HS-5 (cell line): ENCODE measurements at regions not wholly inside any gene's neighbourhood (a gene's known extent, or its start where the extent isn't known, plus 50 kb on each side); places are given as distances from the start of the nearest gene placed in this dataset.
A peak's percentile ranks its signal among the peaks of the same experiment; 100 is the strongest.
"Not testable (repeated sequence)": the region's sequence is repeated elsewhere in the genome, so short reads cannot be mapped to it uniquely, and the experiment has no call there.

Experiments
- DNase-seq: peaks from one replicate; pipeline ENCODE4 v3.0.0-alpha.2; 2012; ENCODE audit warnings: low read depth

DNA sequence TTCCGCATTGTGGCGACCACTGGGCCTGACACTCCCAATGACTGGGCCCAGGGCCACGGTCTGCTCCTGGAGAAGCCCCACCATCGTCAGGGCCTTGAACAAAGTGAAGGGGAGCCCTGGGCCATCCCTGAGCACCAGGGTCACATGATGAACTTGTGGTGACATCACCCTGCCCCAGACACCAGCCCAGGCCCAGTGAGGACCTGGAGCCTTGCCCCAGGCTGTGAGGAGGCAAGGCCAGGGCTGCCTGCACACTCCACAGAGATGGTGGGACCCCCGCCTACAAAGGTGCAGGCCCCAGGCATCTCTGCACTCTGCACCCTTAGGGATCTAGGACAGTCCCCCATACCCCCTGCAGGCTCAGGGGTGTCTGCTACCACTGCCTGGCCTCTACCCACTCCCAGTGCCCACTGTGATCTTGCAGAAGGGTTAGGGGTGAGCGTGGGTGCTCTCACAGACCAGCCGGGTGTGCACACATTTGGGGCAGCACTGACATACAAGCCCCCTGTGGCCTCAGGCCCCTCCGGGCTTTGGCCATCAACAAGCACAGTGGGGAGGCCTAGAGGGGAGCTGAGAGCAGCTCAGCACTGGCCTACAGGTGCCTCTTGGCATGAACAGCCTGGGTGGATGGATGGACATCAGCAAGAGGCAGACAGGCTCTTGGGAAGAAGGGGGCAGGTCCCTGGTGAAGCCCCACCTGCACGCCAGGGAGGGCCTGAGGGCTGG is 624.0 kb upstream of the LRRTM4 start:
- DNase-seq = no peak

DNA sequence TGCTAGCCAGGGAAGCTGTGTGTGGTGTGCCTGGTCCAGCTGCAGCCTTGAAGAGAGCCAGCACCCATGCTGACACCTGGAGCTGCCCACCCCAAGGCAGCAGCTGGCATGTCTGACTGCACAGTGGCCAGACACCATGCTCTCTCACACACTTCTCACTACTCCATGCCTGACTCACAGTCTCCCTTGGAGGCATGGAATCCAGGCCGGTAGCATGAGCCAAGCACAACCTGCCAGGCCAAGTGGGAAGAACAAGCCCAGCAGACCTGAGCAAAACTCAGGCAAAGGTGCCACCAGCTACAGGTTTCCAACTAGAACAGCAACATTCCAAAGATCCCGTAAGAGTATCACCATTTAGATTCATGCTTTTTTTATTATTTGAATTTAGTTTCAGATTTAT is 625.3 kb upstream of the LRRTM4 start:
- no peak for DNase-seq

DNA sequence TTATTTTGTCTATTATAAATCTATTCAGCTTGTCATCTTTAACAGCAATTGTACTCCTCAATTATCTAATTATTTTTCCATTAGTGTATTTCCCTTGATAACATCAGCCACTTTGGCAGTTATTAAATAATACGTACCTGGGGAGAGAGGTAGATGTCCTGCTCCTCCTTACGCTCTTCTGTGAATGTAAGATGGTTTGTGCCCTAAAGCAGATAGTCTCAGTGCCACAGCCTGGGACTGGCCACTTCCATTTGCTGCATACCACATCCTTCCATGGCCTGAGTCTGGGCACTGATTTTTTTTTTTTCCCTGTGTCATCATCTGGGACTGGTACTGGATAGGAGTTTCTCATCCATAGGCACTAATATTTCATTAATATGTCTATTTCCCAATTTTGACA is 632.4 kb upstream of the LRRTM4 start:
- DNase-seq = no peak

DNA sequence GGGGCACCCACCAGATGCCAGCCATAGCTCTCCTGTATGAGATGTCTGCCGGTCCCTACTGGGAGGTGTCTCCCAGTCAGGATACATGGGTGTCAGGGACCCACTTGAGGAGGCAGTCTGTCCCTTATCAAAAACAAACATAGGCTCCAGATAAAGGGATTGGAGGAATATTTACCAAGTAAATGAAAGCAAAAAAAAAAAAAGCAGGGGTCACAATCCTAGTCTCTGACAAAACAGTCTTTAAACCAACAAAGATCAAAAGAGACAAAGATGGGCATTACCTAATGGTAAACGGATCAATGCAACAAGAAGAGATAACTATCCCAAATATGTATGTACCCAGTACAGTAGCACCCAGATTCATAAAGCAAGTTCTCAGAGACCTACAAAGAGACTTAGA is 640.0 kb upstream of the LRRTM4 start:
- no peak for DNase-seq

DNA sequence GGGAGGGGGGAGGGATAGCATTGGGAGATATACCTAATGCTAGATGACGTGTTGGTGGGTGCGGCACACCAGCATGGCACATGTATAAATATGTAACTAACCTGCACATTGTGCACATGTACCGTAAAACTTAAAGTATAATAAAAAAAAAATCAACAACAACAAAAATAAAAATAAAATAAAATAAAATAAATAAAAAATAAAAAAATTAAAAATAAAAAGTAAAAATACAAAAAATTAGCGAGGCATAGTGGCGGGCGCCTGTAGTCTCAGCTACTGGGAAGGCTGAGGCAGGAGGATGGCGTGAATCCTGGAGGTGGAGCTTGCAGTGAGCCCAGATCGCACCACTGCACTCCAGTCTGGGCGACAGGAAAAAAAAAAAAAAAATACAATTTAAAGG is 650.0 kb upstream of the LRRTM4 start:
- DNase-seq = not testable (repeated sequence)

DNA sequence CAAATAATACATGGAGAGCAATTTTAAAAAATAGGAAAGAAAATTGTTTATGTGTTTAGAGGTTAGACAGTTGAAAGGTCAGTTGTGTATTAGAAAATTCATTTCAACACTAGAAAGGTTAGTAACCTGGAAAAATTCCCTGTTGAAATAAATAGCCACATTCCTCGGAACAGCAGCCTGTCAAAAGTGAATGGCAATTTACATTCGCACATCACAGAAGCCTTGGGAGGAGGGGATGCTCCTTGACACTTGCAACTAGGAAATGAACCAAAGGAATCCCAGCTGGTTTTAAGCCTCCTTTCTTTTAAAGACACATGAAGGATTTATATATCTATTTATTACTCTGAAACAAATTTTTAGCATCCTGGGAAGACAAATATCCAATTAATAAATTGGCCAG is 653.5 kb upstream of the LRRTM4 start:
- DNase-seq = no peak

DNA sequence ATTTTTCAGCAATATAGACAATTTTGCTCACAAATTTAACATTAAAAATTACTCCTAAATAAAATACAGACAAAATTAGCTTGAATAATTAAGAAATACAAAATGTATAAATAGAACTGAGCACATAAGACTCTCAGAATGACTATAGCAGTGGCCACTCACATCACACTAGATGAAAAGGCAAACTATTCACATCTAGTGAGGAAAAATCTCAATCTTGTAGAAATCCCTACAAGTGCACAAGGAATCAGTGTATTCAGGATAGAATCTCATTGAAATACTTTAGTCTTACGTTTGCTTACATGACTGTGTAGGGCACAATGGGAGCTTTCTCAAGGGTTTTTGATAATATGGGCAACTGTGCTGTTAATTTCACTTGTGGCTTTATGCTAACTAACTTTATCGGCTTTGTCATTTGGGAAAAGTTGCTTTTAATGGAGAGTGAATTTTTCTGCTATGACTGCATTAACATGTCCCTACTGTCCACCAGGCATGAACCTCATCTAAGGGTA is 678.9 kb upstream of the LRRTM4 start:
- DNase-seq = no peak

DNA sequence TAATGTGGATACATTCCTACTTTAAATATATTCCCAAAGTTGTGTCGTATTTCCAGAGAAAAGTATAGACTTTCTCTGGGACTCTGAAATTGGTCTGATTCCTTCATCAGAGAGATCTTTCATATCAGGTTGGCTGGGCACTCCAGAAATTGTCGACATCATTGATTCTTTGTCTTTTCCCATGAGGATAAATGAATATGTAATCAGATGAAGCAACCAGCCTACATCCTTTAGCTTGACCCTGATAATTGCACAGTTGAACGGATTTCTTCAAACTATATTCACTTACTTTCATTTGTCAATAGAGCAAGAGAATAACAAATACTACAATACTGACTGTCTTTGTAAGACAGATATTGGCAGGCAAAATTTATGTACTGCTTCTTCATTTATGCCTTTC is 680.2 kb upstream of the LRRTM4 start:
- no peak for DNase-seq

DNA sequence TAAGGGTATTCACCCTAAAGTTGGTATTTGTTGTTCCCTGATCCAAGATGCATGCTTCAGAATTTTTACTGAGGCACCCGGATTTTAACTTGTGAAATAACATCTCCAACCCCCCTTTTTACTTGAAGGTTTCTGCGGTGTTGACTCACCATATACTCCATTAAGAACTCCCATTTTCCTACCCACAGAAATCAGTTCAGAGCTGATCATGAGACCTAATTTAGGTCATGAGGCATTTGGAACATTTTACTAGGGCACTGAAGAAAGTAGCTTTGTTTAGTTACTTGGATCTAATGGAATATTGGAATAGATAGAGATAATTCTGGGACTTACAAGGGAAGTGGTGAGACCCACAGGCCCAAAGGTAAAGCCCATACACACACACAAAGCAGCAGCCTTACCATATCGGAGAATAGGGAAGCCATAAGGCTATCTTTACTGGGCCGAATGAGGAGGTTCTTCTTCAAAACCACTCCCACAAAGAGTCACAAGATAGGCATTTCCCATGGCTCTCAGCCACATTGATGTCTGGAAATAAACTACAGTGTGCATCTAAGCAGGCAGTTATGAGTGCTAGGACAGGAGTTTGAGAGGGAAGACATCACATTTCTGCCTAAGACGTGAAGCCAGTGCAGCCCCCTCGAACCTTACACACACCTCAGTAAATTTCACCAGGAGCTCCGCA is 681.0 kb upstream of the LRRTM4 start:
- peak; percentile 10 for DNase-seq

DNA sequence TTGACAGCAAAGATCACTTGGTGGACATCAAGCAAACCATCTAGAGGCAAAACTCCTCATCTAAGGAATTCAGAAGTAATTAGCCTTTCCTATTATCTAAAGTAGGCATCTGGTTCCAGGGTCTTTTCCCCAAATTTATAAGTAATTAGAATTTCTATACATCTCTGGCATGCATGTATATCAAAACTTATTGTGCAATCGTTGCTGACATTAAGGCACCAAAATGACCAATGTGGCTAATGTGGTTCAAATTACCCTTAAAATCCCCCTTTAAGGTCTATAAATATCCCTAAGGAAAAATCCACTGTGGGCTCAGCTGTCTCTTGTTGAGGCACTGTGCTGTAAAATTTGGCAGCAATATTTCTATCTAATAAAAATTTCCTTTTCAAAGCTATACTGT is 695.9 kb upstream of the LRRTM4 start:
- no peak for DNase-seq

DNA sequence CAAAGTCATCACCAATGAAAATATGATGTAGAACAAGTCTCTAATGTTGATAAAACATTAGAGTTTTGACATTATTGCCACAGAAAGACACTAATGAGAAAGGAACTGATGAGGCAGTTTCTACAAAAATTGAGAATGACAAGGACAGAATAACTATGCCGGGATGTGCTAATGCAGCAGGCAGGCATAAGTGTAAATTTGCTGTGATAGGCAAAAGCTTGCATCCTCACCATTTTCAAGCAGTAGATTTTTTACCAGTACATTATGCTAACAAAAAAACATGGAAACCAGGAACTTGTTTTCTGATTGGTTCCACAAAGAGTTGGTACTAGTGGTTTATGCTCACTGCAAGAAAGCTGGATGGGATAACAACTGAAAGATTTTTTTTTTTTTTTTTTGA is 715.5 kb upstream of the LRRTM4 start:
- no peak for DNase-seq

DNA sequence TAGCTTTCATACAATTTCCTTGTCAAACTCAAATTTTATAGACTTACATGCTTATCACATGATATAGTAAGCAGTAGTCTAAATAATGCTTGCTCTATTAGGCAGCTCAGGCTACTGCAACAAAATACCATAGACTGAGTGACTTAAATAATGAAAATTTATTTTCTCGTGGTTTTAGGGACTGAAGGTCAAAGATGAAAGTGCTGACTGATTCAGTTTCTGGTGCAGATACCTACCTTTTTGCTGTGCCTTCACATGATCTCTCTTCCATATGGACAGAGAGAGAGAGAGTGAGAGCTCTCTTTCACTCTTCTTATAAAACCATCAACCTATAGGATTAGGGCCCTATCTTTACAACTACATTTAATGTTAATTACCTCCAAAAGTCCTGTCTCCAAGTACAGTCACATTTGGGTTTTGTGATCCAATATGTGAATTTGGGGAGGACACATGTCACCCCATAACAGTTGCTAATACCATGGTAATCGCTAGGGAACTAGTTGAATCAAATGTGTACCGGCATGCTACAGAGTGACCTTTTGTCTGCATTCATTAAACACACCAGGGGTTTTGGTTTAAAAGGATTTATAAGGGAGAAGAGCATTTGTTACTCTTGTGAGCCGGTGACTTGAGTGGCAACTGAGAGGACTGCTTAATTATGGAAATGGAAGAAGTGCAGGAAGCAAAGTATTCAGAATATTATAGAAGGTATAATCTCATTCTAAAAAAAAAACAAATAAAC is 723.4 kb upstream of the LRRTM4 start:
- no peak for DNase-seq

DNA sequence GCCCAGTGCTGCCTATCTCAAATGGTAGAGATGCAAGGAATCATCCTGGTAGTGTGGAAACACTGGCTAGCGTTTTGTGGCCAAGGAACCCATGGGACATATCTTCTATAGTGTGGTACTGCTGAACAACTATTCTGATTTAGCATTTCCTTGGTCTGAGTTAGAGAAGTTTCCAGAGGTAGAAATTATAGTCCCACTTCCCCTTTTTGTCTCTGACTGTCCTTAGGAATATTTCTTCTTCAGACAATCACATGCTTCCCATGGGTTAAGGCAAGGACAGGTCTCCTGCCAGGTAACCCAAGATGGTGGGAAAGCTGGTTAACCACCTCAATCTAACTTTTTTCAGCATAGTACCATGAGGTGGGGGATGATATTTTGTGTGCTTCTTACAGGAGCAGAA is 729.5 kb upstream of the LRRTM4 start:
- DNase-seq = no peak

DNA sequence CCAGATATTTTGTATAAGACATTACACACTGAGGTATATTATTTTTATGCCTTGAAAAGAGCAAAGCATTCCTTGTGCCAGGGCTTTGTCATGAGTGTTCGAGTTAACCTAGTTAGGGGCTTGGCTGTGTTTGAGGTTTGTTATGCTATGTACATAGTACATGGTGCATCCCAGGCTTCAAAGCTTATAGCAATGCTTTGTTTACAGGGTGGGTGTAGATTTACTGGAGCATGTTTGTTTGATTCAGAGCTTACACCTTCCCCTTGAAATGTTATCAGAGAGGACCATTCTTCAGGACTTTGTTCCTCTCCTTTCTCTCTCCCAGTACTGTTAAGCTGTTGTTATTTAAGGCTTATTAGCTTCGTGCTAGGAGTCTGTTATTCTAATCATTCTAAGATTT is 738.7 kb upstream of the LRRTM4 start:
- DNase-seq = no peak

DNA sequence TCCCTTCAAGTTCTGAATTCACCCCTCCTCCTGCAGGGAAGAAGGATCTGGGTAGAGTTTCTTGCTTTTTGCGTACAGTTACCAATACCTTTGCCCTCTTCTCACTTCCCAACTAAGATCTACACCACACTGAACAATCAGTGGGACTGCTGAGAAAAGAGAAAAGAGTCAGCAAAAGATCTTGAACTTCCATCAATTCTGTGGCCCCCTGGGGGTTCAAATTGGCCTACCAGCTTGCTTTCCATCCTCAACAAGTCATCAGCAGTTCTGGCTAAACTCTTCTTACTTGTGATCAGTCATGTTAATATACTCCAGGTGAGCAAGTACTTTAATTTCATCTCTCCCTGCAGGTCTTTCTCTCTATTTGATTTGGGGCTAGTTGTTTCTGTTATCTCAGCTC is 739.3 kb upstream of the LRRTM4 start:
- no peak for DNase-seq

DNA sequence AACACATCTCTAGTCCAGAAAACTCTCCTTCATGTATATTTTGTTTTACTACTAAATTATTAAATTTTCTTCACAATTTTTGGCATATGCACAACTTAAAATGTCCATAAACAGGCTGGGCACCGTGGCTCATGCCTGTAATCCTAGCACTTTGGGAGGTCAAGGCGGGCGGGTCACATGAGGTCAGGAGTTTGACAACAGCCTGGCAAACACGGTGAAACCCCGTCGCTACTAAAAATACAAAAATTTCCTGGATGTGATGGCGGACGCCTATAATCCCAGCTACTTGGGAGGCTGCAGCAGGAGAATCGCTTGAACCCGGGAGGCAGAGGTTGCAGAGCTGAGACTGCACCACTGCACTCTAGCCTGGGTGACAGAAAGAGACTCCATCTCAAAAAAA is 739.9 kb upstream of the LRRTM4 start:
- DNase-seq = not testable (repeated sequence)

DNA sequence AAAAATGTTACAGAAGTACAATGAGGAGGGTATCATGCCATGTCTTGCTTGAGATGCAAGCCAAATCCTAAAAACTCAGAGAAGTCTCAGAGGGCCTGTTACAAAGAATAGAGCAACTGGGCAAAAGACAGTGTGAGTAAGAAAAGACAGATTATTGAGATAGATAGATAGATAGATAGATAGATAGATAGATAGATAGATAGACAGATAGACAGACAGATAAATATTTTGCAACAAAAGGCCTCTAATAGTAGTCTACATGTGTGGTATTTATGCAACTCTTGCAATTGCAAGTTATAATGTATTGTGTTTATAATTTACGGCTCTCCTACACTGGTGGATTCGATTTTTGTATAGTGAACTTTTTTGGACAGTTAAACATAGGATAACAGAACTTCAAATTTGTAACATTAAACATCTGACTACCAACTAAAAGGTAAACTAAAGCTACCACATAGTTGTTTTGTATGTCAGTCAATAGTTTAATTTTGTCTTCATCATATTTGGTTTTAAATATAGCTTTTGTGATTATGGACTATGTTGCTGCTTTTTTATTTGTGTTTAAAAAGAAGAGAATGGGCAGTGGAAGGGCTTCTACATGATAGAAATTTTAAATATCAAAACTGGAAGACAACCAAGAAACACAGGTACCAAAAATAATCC is 740.7 kb upstream of the LRRTM4 start:
- no peak for DNase-seq

DNA sequence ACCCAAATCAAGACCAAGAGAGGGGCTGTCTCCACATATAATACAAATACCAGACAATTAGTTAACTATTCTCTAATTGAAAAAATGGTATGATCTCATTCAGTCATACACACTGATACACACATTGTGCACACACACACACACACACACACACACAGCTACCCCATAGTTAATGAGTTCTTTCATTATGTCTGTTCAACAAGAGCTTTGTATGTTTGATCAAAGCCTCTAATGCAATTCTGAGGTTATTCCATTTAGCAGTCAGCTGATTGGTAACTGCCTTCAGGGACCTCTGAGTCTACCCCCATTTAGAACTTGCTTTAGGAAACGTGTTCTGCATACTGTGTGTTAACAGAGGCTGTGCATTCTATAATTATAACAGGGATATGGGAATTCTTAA is 741.4 kb upstream of the LRRTM4 start:
- no peak for DNase-seq

DNA sequence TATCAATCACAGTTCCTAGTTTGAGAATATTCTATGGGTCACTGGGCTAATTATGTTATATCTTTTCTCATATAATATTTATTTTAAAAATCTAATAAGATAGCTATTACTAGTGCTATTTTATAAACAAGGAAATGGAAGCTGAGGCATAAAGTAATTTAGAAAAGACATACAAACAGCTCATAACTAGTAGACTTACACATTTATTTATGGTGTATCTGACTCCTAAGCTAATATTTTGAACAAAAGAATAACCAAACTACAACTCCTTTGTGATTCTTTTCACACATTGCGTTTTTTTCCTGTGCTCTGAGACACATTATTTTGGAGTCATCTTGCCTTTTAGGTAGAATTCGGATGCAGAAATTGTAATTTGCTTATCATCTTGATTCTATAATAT is 742.0 kb upstream of the LRRTM4 start:
- no peak for DNase-seq

DNA sequence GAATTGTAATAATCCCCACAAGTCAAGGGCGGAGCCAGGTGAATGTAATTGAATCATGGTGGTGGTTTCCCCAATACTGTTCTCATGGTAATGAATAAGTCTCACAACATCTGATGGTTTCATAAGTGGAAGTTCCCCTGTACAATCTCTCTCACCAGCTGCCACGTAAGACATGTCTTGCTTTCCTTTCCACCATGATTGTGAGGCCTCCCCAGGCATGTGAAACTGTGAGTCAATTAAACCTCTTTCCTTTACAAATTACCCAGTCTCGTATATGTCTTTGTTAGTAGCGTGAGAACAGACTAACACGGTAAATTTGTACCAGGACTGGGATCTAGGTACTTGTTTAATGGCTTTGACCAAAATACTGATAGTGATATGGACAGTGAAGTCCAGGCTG is 744.3 kb upstream of the REG3G start:
- DNase-seq = no peak

DNA sequence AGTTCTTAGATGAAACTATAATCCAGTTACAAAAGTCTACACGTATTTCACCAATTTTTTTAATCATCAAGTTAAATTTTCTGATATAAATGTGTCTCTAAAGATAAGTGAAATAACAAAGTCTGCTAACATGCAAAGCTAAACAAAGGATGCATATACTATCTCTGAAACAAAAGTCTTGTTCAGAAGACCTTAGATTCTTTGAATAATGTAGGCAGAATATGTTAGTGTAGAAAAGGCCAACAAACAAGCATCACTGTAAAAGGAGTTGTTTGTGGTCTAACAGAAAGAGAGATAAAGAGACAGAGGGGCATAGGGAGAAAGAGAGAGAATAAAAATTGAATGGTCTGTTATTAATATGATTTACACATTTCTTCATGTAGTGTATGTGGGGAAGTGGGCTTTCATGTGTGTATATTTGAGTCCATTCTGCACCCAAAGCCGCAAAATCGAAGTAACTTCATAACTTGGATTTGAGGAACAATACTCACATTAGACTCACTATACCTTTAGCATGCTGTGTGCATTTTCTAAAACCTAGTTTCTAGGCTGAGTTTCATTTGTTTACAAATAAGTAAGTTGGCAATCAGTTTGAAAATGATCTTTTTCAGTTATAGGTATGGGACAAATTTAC is 734.8 kb upstream of the REG3G start:
- no peak for DNase-seq

DNA sequence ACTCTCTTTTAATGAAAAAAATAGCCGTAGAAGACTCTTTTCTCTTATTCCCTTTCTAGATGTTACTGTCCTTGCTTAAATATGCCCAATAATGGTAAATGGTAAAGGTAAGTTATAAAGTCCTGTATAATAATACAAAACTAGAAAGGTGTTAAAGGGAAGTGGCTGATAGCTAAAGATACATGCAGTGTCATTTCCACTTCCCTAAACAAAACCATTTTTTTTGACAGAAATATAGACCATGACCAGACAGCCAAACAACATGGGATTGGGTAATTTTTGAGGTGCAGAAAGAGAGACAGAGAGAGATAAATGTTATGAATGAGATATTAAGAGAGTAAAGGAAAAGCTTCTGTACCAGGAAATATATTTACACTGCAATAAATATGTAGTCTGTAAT is 731.7 kb upstream of the REG3G start:
- no peak for DNase-seq
